ENCODE measurements at regions not wholly inside any gene's neighbourhood (a gene's known extent, or its start where the extent isn't known, plus 50 kb on each side); places are given as distances from the start of the nearest gene placed in this dataset.

DNA sequence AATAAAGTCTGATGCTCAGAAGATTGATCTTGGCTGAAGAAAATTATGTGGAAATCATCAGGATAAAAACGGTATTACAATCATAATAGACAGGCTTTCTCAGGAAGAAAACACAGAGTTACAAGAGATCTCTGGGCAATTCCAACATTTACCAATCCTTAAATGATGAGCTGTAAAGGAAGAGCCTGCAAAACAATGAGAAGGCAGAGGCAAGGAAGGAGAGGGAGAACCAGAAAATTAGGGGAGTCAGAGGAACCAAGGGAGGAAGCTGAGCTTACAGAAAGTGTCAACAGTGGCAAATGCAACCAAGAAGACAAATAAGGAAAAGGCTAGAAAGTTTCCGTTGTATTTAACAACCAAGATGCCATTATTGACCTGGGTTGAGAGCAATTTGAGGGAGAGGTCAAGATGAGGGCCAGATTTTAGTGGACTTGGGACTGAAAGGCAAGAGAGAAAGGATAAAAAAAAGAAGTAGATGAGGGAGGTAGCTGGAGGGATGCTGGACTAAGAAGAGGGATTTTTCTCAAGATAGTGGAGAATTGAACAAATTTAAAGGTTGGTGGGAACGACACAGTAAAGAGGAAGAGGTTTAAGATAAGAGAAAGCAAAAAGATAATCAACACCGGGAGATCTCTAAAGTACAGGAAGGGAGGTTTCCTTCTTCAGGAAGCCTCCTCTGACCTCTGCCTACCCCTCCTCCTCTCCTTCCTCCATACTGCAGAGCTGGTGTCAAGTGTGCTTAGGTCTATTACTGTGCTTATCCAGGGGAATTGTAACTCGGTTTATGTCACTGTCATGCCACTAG is 116.9 kb downstream of the DUSP6 start:
- no peaks in the 10 kb centered on the region for H3K27me3 ChIP-seq
- peaks cover 0 to 6% of the 10 kb centered on the region in 2 donors for H3K4me1 ChIP-seq
- no peak for ATAC-seq
- TF ChIP-seq, protein P1, sequence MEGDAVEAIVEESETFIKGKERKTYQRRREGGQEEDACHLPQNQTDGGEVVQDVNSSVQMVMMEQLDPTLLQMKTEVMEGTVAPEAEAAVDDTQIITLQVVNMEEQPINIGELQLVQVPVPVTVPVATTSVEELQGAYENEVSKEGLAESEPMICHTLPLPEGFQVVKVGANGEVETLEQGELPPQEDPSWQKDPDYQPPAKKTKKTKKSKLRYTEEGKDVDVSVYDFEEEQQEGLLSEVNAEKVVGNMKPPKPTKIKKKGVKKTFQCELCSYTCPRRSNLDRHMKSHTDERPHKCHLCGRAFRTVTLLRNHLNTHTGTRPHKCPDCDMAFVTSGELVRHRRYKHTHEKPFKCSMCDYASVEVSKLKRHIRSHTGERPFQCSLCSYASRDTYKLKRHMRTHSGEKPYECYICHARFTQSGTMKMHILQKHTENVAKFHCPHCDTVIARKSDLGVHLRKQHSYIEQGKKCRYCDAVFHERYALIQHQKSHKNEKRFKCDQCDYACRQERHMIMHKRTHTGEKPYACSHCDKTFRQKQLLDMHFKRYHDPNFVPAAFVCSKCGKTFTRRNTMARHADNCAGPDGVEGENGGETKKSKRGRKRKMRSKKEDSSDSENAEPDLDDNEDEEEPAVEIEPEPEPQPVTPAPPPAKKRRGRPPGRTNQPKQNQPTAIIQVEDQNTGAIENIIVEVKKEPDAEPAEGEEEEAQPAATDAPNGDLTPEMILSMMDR (IDR thresholded peaks at IDR 0.05 in 4 of 5, conservative IDR thresholded peaks at IDR 0.05 in 1 of 5): no peak
- TF ChIP-seq POLR2A (IDR thresholded peaks at IDR 0.05): no peak
- H3K27ac ChIP-seq: no peak overlapping the region
- intact Hi-C loops (cut with DNase I; ENCODE audit: low total_unique reads): no loop called here
- no peaks in the 10 kb centered on the region for H3K36me3 ChIP-seq
- H3K4me3 ChIP-seq: no peak overlapping the region
- DNase-seq: no peak
- in situ Hi-C loops (cut with MboI; ENCODE audit: low sequenced_read_pairs in 4 of 4): no loop called here
- H3K9me3 ChIP-seq: no peaks in the 10 kb centered on the region

DNA sequence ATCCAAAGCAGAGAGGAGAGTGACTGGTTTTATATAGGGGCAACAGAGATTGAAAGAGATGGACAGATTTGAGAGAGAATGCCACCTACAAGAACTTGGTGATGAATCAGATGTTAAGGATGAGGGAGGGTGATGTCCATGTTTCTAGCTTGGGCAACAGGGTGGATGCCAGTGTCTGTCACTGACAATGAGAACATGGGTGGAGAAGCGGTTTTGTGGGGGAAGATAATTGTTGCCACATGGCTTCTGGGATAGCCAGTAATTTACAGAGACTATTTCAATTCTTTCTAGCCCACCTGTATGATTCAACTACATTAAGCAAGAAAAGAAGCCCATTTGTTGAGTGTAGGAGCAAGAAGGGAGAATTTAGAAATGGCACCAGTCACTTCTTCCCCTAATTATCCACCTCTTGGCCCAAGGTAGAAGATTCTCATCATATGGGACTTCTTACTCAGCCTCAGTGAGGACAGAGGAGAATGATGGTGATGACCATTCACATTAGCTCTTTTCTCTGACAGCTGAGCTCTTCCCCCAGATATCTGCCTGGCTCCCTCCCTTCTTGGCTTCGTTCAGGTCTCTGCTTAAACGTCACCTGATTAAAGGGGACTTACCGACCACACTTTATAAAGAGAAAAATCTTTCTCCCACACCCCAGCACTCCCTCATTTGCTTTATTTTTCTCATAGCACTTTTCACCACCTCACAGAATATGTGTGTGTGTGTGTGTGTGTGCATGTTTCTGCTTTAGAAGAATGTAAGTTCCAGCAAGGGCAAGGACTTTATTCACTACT is 117.8 kb downstream of the DUSP6 start:
- DNase-seq: no peak
- intact Hi-C loops (cut with DNase I; ENCODE audit: low total_unique reads): no loop called here
- H3K27me3 ChIP-seq: no peaks in the 10 kb centered on the region
- no peak for ATAC-seq
- peaks cover 0 to 6% of the 10 kb centered on the region in 2 donors for H3K4me1 ChIP-seq
- no peaks in the 10 kb centered on the region for H3K9me3 ChIP-seq
- no peaks in the 10 kb centered on the region for H3K36me3 ChIP-seq
- in situ Hi-C loops (cut with MboI; ENCODE audit: low sequenced_read_pairs in 4 of 4): no loop called here
- TF ChIP-seq POLR2A (IDR thresholded peaks at IDR 0.05): no peak
- TF ChIP-seq, protein P1 (IDR thresholded peaks at IDR 0.05 in 4 of 5, conservative IDR thresholded peaks at IDR 0.05 in 1 of 5): no peak
- H3K4me3 ChIP-seq: no peak overlapping the region
- no peak overlapping the region for H3K27ac ChIP-seq

DNA sequence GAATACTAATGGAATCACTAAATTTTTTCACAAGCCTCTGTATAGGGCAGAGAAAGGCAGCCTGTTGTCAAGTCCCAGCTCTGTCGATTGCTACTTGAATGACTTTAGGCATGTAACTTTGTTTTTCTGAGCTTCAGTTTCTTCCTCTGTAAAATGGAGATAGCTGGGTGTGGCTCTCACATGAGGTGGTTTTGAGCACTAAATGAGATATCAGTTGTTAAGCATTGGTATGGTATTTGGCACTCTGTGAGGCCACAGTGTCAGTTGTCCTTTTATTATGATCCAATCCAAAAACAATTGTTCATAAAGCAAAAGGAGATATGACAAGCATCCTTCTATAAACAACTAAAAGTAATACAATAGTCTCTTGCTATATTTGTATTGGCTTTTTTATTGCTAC is 120.6 kb downstream of the DUSP6 start:
- TF ChIP-seq POLR2A (IDR thresholded peaks at IDR 0.05): no peak
- TF ChIP-seq, protein P1 (IDR thresholded peaks at IDR 0.05 in 4 of 5, conservative IDR thresholded peaks at IDR 0.05 in 1 of 5): no peak

DNA sequence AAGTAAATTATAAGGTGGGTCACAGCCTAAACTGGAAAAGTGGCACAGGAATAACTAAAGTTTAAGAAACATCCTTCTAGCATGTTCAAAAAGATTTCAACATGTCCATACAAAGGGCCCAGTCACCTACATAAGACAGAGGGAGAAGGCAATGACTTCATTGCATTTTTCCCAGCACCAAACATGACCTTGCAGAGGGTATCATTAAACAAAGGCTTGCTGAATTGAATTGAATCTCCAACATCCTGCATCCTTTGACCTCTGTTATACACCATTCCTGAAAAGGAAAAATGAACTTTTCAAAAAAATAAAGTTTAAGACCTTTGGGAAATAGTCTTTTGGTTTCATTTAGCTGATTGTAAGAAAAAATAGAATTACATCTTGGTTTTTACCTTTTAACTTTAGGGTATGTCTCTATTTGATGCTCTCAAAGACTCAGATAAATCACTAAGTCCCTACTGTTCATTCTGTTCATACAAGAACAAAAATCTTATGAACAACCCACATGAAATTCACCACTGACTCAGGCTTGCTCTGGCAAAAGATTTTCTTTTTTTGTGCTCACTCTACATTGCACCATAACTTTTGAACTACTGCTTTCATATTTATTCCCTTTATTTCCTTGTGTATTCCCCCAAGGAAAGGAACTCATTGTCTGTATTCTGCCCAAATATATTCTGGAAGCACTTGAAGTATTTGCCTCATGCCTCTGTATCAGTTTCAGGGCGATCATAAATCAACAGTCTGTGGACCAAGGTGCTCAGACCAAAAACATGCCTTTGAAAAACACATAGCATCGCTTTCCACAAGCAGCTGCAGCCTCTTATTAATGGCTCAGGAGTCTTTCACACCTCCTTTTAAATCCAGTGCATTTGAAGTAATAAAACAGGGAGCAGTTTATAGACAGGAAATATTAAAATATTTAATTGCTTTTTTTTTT is 121.7 kb downstream of the DUSP6 start:
- DNase-seq: no peak
- Histone ChIP-seq H3K36me3 (no peaks in the 10 kb centered on the region), H3K9me3 (no peaks in the 10 kb centered on the region), H3K27me3 (no peaks in the 10 kb centered on the region), H3K4me3 (no peak overlapping the region), H3K27ac (no peak overlapping the region), H3K4me1 (no peaks in the 10 kb centered on the region)
- TF ChIP-seq, protein P1 (IDR thresholded peaks at IDR 0.05 in 4 of 5, conservative IDR thresholded peaks at IDR 0.05 in 1 of 5): no peak
- intact Hi-C loops (cut with DNase I; ENCODE audit: low total_unique reads) (no loop called here), in situ Hi-C loops (cut with MboI; ENCODE audit: low sequenced_read_pairs in 4 of 4) (no loop called here)
- ATAC-seq: no peak

More for the DNA sequence above, 120.6 kb downstream of the DUSP6 start:
- in situ Hi-C loops (cut with MboI; ENCODE audit: low sequenced_read_pairs in 4 of 4) (no loop called here), intact Hi-C loops (cut with DNase I; ENCODE audit: low total_unique reads) (no loop called here)
- Histone ChIP-seq H3K36me3 (no peaks in the 10 kb centered on the region), H3K27ac (no peak overlapping the region), H3K9me3 (no peaks in the 10 kb centered on the region), H3K4me1 (no peaks in the 10 kb centered on the region), H3K27me3 (no peaks in the 10 kb centered on the region), H3K4me3 (no peak overlapping the region)
- ATAC-seq (no peak), DNase-seq (no peak)
